B cell (primary cell): ENCODE measurements at regions not wholly inside any gene's neighbourhood (a gene's known extent, or its start where the extent isn't known, plus 50 kb on each side); places are given as distances from the start of the nearest gene placed in this dataset.

Experiments used
- ATAC-seq: fragments of 200-7000 bp; cut with Tn5 transposase; one replicate; pipeline ENCODE4 v1.10.0; 2021; ENCODE audit warnings: low read depth, mild to moderate bottlenecking, moderate number of reproducible peaks, moderate library complexity
- CTCF ChIA-PET: fragments of 350-600 bp; sonication (Branson Sonifier 250); formaldehyde crosslinking; loops from one replicate; lab custom pipeline; 2021; ENCODE audit warnings: antibody characterized with exemption, inconsistent platforms; lab: Charles Lee
- POLR2A ChIA-PET: fragments of 350-600 bp; sonication (Branson Sonifier 250); formaldehyde crosslinking; loops from one replicate; lab custom pipeline; 2021; ENCODE audit warnings: antibody characterized with exemption; lab: Charles Lee
- DNase-seq: peaks from one replicate; pipeline ENCODE4 v3.0.0; 2013
- H2AFZ ChIP-seq: 2 replicates; pipeline ENCODE4 v1.6.1; 2012; ENCODE audit warnings: mild to moderate bottlenecking, low read depth, low read length; ENCODE audit not compliant: insufficient read depth, poor library complexity, severe bottlenecking
- H3K27ac ChIP-seq, 2 donors: 1 replicate in 1 of 2; 2 replicates in 1 of 2; pipeline ENCODE4 v1.5.1; 2012 to 2013; ENCODE audit warnings: low read length in 2 of 2, mild to moderate bottlenecking in 2 of 2, moderate library complexity in 1 of 2
- H3K27me3 ChIP-seq, 4 experiments: fragments of 200-600 bp in 1 of 4; sonication (generic) in 1 of 4; replicated peaks in 1 of 4; 1 replicate in 2 of 4; 2 replicates in 2 of 4; pipeline versions ENCODE4 v1.6.1 to v1.7.0; 2013 to 2016; ENCODE audit warnings: low read length in 3 of 4, mild to moderate bottlenecking in 2 of 4, mixed read lengths in 1 of 4, moderate library complexity in 1 of 4; ENCODE audit not compliant: insufficient read depth in 4 of 4, control insufficient read depth in 3 of 4; ENCODE audit errors: control extremely low read depth in 1 of 4
- H3K36me3 ChIP-seq, 2 experiments: replicated peaks in 1 of 2; 1 replicate in 1 of 2; 2 replicates in 1 of 2; pipeline versions ENCODE4 v1.6.1 to v1.7.1; 2013; ENCODE audit warnings: low read length in 1 of 2; ENCODE audit not compliant: insufficient read depth in 2 of 2, control insufficient read depth in 1 of 2; ENCODE audit errors: control extremely low read depth in 1 of 2, extremely low read depth in 1 of 2
- H3K4me1 ChIP-seq, 2 donors: fragments of 200-600 bp in 1 of 2; sonication (generic) in 1 of 2; 1 replicate in 1 of 2; 2 replicates in 1 of 2; pipeline versions ENCODE4 v1.5.1 to v1.6.1; 2013 to 2017; ENCODE audit warnings: low read length in 2 of 2; ENCODE audit not compliant: control insufficient read depth in 2 of 2, insufficient read depth in 2 of 2
- H3K4me2 ChIP-seq: replicated peaks from 2 replicates; pipeline ENCODE3; 2012; ENCODE audit warnings: mild to moderate bottlenecking, low read depth, low read length; ENCODE audit not compliant: poor library complexity, severe bottlenecking
- H3K4me3 ChIP-seq, 5 experiments: fragments of 200-600 bp in 1 of 5; sonication (generic) in 1 of 5; 1 replicate in 3 of 5; 2 replicates in 2 of 5; pipeline versions ENCODE4 v1.5.1 to v1.7.0; 2011 to 2016; ENCODE audit warnings: low read length in 4 of 5, mild to moderate bottlenecking in 4 of 5, low read depth in 2 of 5, control low read depth in 1 of 5, moderate library complexity in 1 of 5; ENCODE audit not compliant: insufficient read depth in 1 of 5; ENCODE audit errors: control extremely low read depth in 1 of 5, extremely low read depth in 1 of 5
- H3K79me2 ChIP-seq: fragments of 200-600 bp; sonication (generic); one replicate; pipeline ENCODE4 v1.6.0; 2016; ENCODE audit warnings: low read length; ENCODE audit not compliant: control insufficient read depth, insufficient read depth
- H3K9ac ChIP-seq: fragments of 200-600 bp; sonication (generic); 2 replicates; pipeline ENCODE4 v1.6.1; 2017; ENCODE audit warnings: mild to moderate bottlenecking, low read length, moderate library complexity
- H3K9me3 ChIP-seq, 3 donors: one replicate each; pipeline versions ENCODE4 v1.6.1 to v1.7.1; 2013; ENCODE audit warnings: low read length in 2 of 3; ENCODE audit not compliant: control insufficient read depth in 2 of 3, insufficient read depth in 1 of 3; ENCODE audit errors: control extremely low read depth in 1 of 3
- H4K20me1 ChIP-seq: 2 replicates; pipeline ENCODE4 v1.6.0; 2012; ENCODE audit warnings: mild to moderate bottlenecking, low read length; ENCODE audit not compliant: insufficient read depth, control insufficient read depth, poor library complexity, severe bottlenecking
- H3K27ac Mint-ChIP-seq: one replicate; pipeline ENCODE4 v1.8.0; 2021; ENCODE audit warnings: mixed read lengths
- H3K27me3 Mint-ChIP-seq: one replicate; pipeline ENCODE4 v1.8.0; 2021; ENCODE audit warnings: mixed read lengths
- H3K4me1 Mint-ChIP-seq: one replicate; pipeline ENCODE4 v1.8.0; 2021; ENCODE audit warnings: mixed read lengths
- H3K4me3 Mint-ChIP-seq: one replicate; pipeline ENCODE4 v1.8.0; 2021; ENCODE audit warnings: mixed read lengths
- H3K9me3 Mint-ChIP-seq: one replicate; pipeline ENCODE4 v1.8.0; 2022; ENCODE audit warnings: mixed read lengths; ENCODE audit not compliant: insufficient read depth
- CTCF ChIP-seq: fragments of 200-600 bp; IDR thresholded peaks from one replicate; pipeline ENCODE4 v1.8.0; 2022; ENCODE audit warnings: antibody characterized with exemption, mild to moderate bottlenecking
- EZH2 ChIP-seq: IDR thresholded peaks from 2 replicates; pipeline ENCODE4 v1.6.1; 2012; ENCODE audit warnings: borderline replicate concordance, low read depth, mild to moderate bottlenecking, moderate library complexity, low read length; ENCODE audit not compliant: insufficient read depth, poor library complexity, severe bottlenecking
- WGBS: methylation state at CpG from one replicate; pipeline ENCODE4 v1.1.5; 2013; ENCODE audit warnings: missing lambda C conversion rate; ENCODE audit not compliant: insufficient coverage; 5-methylcytosine and 5-hydroxymethylcytosine counted together
- intact Hi-C: fragments of 100-400 bp; cut with micrococcal nuclease; formaldehyde crosslinking; loops from one replicate; pipeline ENCODE4 v1.10.0; 2022

GRCh38 chr12:34301251-34302130 is 279.2 kb downstream of the ALG10 start:
- Mint-ChIP-seq H3K9me3 (peaks cover 16% of the 10 kb centered on the region), H3K4me1 (no peaks in the 10 kb centered on the region), H3K27ac (no peak overlapping the region), H3K27me3 (no peaks in the 10 kb centered on the region), H3K4me3 (no peak overlapping the region)
- Histone ChIP-seq H3K36me3 (no peaks in the 10 kb centered on the region), H2AFZ (no peak overlapping the region), H3K9me3 (peaks cover 0 to 100% (median 0%) of the 10 kb centered on the region in 3 donors), H3K4me1 (no peaks in the 10 kb centered on the region), H3K4me2 (no peak overlapping the region), H3K79me2 (no peaks in the 10 kb centered on the region), H3K27me3 (no peaks in the 10 kb centered on the region), H3K9ac (no peak overlapping the region), H3K4me3 (no peak overlapping the region), H3K27ac (no peak overlapping the region), H4K20me1 (no peaks in the 10 kb centered on the region)
- intact Hi-C loops = no loop called here
- DNase-seq = no peak
- TF ChIP-seq EZH2 (no peak), CTCF (no peak)
- 89% methylated on average over 14 of the region's 22 CpGs for WGBS
- no peak for ATAC-seq
- CTCF ChIA-PET = no interaction called here
- POLR2A ChIA-PET = no interaction called here

- peaks cover 16% of the 10 kb centered on the region for H3K9me3 Mint-ChIP-seq
- Histone ChIP-seq H3K4me2 (no peak overlapping the region), H2AFZ (no peak overlapping the region), H3K4me3 (no peak overlapping the region), H3K27me3 (no peaks in the 10 kb centered on the region), H3K27ac (no peak overlapping the region), H3K79me2 (no peaks in the 10 kb centered on the region), H3K9me3 (peaks cover 0 to 100% (median 0%) of the 10 kb centered on the region in 3 donors), H3K4me1 (no peaks in the 10 kb centered on the region), H3K36me3 (no peaks in the 10 kb centered on the region), H3K9ac (no peak overlapping the region), H4K20me1 (no peaks in the 10 kb centered on the region)
- POLR2A ChIA-PET = no interaction called here
- no peak overlapping the region for H3K4me3 Mint-ChIP-seq
- CTCF ChIA-PET = no interaction called here
- no peak for TF ChIP-seq CTCF
- no peak for TF ChIP-seq EZH2
- H3K27me3 Mint-ChIP-seq = no peaks in the 10 kb centered on the region
- no peak for ATAC-seq
- H3K4me1 Mint-ChIP-seq = no peaks in the 10 kb centered on the region
- 79% methylated on average over 30 of the region's 30 CpGs for WGBS
- DNase-seq = no peak
- intact Hi-C loops = no loop called here
- no peak overlapping the region for H3K27ac Mint-ChIP-seq
These were observed 280.0 kb downstream of the ALG10 start for GRCh38 chr12:34302131-34302885.
